K562 (cell line): ENCODE measurements at regions not wholly inside any gene's neighbourhood (a gene's known extent, or its start where the extent isn't known, plus 50 kb on each side); places are given as distances from the start of the nearest gene placed in this dataset.

Experiments
- ATAC-seq: fragments of 200-7000 bp; cut with Tn5 transposase; 3 replicates; pipeline ENCODE4 v1.9.1; 2020; ENCODE audit warnings: moderate library complexity
- BruUV-seq: library from RNA; stranded (reverse); fragments of 400-500 nt; replicated peaks from 2 replicates; lab custom pipeline; 2021; lab: Mats Ljungman, UMichigan
- CTCF ChIA-PET: fragments of 300-600 bp; formaldehyde crosslinking; extraction: SDS; loops from one replicate; lab custom pipeline; 2021; ENCODE audit warnings: low intra/inter-chr PET ratio; lab: Yijun Ruan, JAX
- POLR2A ChIA-PET: fragments of 300-600, 350-650 bp; sonication (Branson Sonifier 250); formaldehyde crosslinking; extraction: SDS; loops from one replicate; lab custom pipeline; 2021; ENCODE audit warnings: antibody characterized with exemption, inconsistent platforms; lab: Yijun Ruan, JAX
- DNase-seq, 4 experiments: peaks; one replicate each; pipeline versions ENCODE4 v3.0.0 to v3.0.0-alpha.2; 2011 to 2018; ENCODE audit warnings: low spot score in 3 of 4, mixed read lengths in 3 of 4; ENCODE audit errors: extremely low read depth in 1 of 4
- FAIRE-seq: peaks from 2 replicates; lab custom pipeline; 2011; peaks lifted over from hg19 to GRCh38; lab: Jason Lieb, UNC
- H2AFZ ChIP-seq: 2 replicates; pipeline ENCODE4 v1.6.0; 2011; ENCODE audit warnings: low read depth, low read length, control low read depth, inconsistent platforms
- H3K27ac ChIP-seq: fragments of 200-600 bp; 3 replicates; pipeline ENCODE4 v1.8.0; 2011; ENCODE audit warnings: low read depth, mild to moderate bottlenecking, control low read depth, inconsistent platforms, low read length, moderate library complexity, mixed read lengths; ENCODE audit errors: extremely low read depth
- H3K27me3 ChIP-seq, 2 experiments: fragments of 300-600 bp in 1 of 2; 2 replicates in 1 of 2; 3 replicates in 1 of 2; pipeline versions ENCODE4 v1.6.0 to v1.8.0; 2011; ENCODE audit warnings: inconsistent platforms in 2 of 2, low read length in 2 of 2, mild to moderate bottlenecking in 1 of 2, mixed read lengths in 1 of 2, moderate library complexity in 1 of 2; ENCODE audit not compliant: control insufficient read depth in 2 of 2, insufficient read depth in 2 of 2
- H3K36me3 ChIP-seq: fragments of 300-600 bp; 3 replicates; pipeline ENCODE4 v1.8.0; 2011; ENCODE audit warnings: mild to moderate bottlenecking, low read length, inconsistent platforms; ENCODE audit not compliant: control insufficient read depth, insufficient read depth
- H3K4me1 ChIP-seq, 2 experiments: fragments of 200-600 bp in 1 of 2; replicated peaks in 1 of 2; 2 replicates in 1 of 2; 3 replicates in 1 of 2; pipeline versions ENCODE4 v1.5.1 to v1.8.0; 2011; ENCODE audit warnings: inconsistent platforms in 2 of 2, low read length in 2 of 2, mild to moderate bottlenecking in 1 of 2, mixed read lengths in 1 of 2, moderate library complexity in 1 of 2; ENCODE audit not compliant: control insufficient read depth in 2 of 2, insufficient read depth in 2 of 2
- H3K4me2 ChIP-seq: 2 replicates; pipeline ENCODE4 v1.6.1; 2011; ENCODE audit warnings: low read length, control low read depth, inconsistent platforms, mixed read lengths; ENCODE audit not compliant: insufficient read depth
- H3K4me3 ChIP-seq: fragments of 200-600 bp; sonication (generic), shearing (Covaris generic); 2 replicates; pipeline ENCODE4 v1.5.1; 2016; ENCODE audit warnings: control low read depth, inconsistent platforms
- H3K79me2 ChIP-seq: fragments of 200-600 bp; 3 replicates; pipeline ENCODE4 v1.8.0; 2011; ENCODE audit warnings: low read length, inconsistent platforms; ENCODE audit not compliant: control insufficient read depth, insufficient read depth
- H3K9ac ChIP-seq, 2 experiments: 2 replicates each; pipeline versions ENCODE4 v1.6.0 to v1.6.1; 2011; ENCODE audit warnings: low read depth in 2 of 2, low read length in 2 of 2, control low read depth in 1 of 2, inconsistent platforms in 1 of 2, mild to moderate bottlenecking in 1 of 2, mixed read lengths in 1 of 2; ENCODE audit not compliant: insufficient read depth in 1 of 2
- H3K9me1 ChIP-seq: one replicate; pipeline ENCODE4 v1.6.0; 2011; ENCODE audit warnings: inconsistent platforms, mild to moderate bottlenecking, low read length, moderate library complexity; ENCODE audit not compliant: control insufficient read depth, insufficient read depth
- H3K9me3 ChIP-seq: replicated peaks from 2 replicates; pipeline ENCODE4 v1.5.1; 2011; ENCODE audit warnings: low read depth, low read length, inconsistent platforms; ENCODE audit not compliant: control insufficient read depth, insufficient read depth
- H4K20me1 ChIP-seq: replicated peaks from 2 replicates; pipeline ENCODE4 v1.6.1; 2011; ENCODE audit warnings: low read length, inconsistent platforms, mixed read lengths; ENCODE audit not compliant: control insufficient read depth, insufficient read depth
- BCL6 ChIP-seq: fragments of 250-450 bp; sonication (Bioruptor Pico); IDR thresholded peaks from 2 replicates; pipeline ENCODE4 v1.4.0; 2020
- CBX2 ChIP-seq: fragments of 200-600 bp; sonication (generic); IDR thresholded peaks from one replicate; pipeline ENCODE4 v1.6.1; 2012; ENCODE audit warnings: mild to moderate bottlenecking, low read length, inconsistent platforms; ENCODE audit not compliant: insufficient read depth, poor library complexity, severe bottlenecking
- CBX8 ChIP-seq: fragments of 200-600 bp; sonication (generic); IDR thresholded peaks from 2 replicates; pipeline ENCODE4 v1.6.1; 2012; ENCODE audit warnings: borderline replicate concordance, mixed run types, low read depth, mild to moderate bottlenecking, moderate library complexity, mixed read lengths, low read length, control low read depth, inconsistent platforms; ENCODE audit not compliant: poor library complexity, severe bottlenecking; ENCODE audit errors: extremely low read depth
- ELF4 ChIP-seq: fragments of 450-650 bp; formaldehyde crosslinking; IDR thresholded peaks from 2 replicates; pipeline ENCODE4 v1.4.0; 2022; ENCODE audit warnings: missing genetic modification characterization
- GATAD2B ChIP-seq: fragments of 450-650 bp; IDR thresholded peaks from 2 replicates; pipeline ENCODE4 v1.6.1; 2017; ENCODE audit warnings: mild to moderate bottlenecking, borderline replicate concordance
- JUND ChIP-seq, 2 experiments: IDR thresholded peaks; 2 replicates in 1 of 2; 3 replicates in 1 of 2; pipeline ENCODE4 v1.6.1; 2011; ENCODE audit warnings: borderline replicate concordance in 2 of 2, low read depth in 2 of 2, low read length in 2 of 2, improper control_type of control experiment in 1 of 2, missing biosample characterization in 1 of 2, missing genetic modification characterization in 1 of 2, missing genetic modification reagents in 1 of 2
- PHF21A ChIP-seq: fragments of 450-650 bp; IDR thresholded peaks from 2 replicates; pipeline ENCODE4 v1.6.1; 2017; ENCODE audit warnings: low read depth, borderline replicate concordance
- PRDM10 ChIP-seq: fragments of 450-650 bp; IDR thresholded peaks from 2 replicates; pipeline ENCODE4 v1.6.1; 2018; ENCODE audit not compliant: partially characterized antibody
- RFX1 ChIP-seq: fragments of 450-650 bp; IDR thresholded peaks from 2 replicates; pipeline ENCODE4 v1.6.1; 2016; ENCODE audit warnings: mild to moderate bottlenecking, moderate library complexity
- RUNX1 ChIP-seq: sonication (generic); IDR thresholded peaks from 2 replicates; pipeline ENCODE4 v1.6.1; 2016; ENCODE audit warnings: antibody characterized with exemption, low read depth
- SMARCA5 ChIP-seq: fragments of 450-650 bp; IDR thresholded peaks from 2 replicates; pipeline ENCODE4 v1.6.1; 2016
- SMARCC2 ChIP-seq: fragments of 450-650 bp; IDR thresholded peaks from 2 replicates; pipeline ENCODE4 v1.6.1; 2017; ENCODE audit warnings: antibody characterized with exemption, moderate library complexity, mild to moderate bottlenecking, low read depth
- TAF15 ChIP-seq: fragments of 200-400 bp; formaldehyde crosslinking; IDR thresholded peaks from 2 replicates; pipeline ENCODE4 v1.6.1; 2017; ENCODE audit warnings: mild to moderate bottlenecking, low read depth, low read length, moderate library complexity
- ZHX1 ChIP-seq: fragments of 150-350 bp; conservative IDR thresholded peaks from 2 replicates; pipeline ENCODE4 v1.6.1; 2014; ENCODE audit warnings: low read length
- ZNF3 ChIP-seq: fragments of 250-450 bp; sonication (Bioruptor Pico); IDR thresholded peaks from 2 replicates; pipeline ENCODE4 v1.5.0; 2021; ENCODE audit warnings: mild to moderate bottlenecking, moderate library complexity
- ZNF311 ChIP-seq: fragments of 250-450 bp; sonication (Bioruptor Pico); IDR thresholded peaks from 2 replicates; pipeline ENCODE4 v1.4.0; 2020; ENCODE audit warnings: mild to moderate bottlenecking, moderate library complexity
- ZNF583 ChIP-seq: fragments of 250-450 bp; sonication (Bioruptor Pico); IDR thresholded peaks from 2 replicates; pipeline ENCODE4 v1.4.0; 2020
- ZNF77 ChIP-seq: fragments of 250-450 bp; sonication (Bioruptor Pico); IDR thresholded peaks from 2 replicates; pipeline ENCODE4 v1.5.0; 2020
- WGBS: fragments of 100-300 bp; shearing (Covaris generic); methylation state at CpG from one replicate; pipeline ENCODE4 v1.1.6; 2016; ENCODE audit warnings: low coverage, mixed read lengths; ENCODE audit not compliant: insufficient coverage; ENCODE audit errors: missing lambda C conversion rate; 5-methylcytosine and 5-hydroxymethylcytosine counted together
- in situ Hi-C: fragments of 300-500 bp; cut with MboI; formaldehyde crosslinking; loops from 4 replicates; pipeline ENCODE4 v1.15.0; 2018; ENCODE audit warnings: inconsistent platforms, mixed read lengths
- intact Hi-C: fragments of 100-400 bp; cut with micrococcal nuclease; formaldehyde crosslinking; loops from 2 replicates; pipeline ENCODE4 v1.14.2; 2022

- no peak for TF ChIP-seq TAF15
- no peak for TF ChIP-seq ELF4 (CRISPR knock-in tag)
- no peak for TF ChIP-seq RUNX1
- TF ChIP-seq CBX2, result no peak
- TF ChIP-seq, all 486 proteins: peak for 0
These were observed 743.8 kb upstream of the NEGR1 start (continued) for GRCh38 chr1:73026114-73026513.

- Histone ChIP-seq H3K9ac (no peak overlapping the region), H3K9me1 (no peaks in the 10 kb centered on the region), H3K27me3 (no peaks in the 10 kb centered on the region), H3K4me3 (no peak overlapping the region), H4K20me1 (no peaks in the 10 kb centered on the region), H3K36me3 (no peaks in the 10 kb centered on the region), H2AFZ (no peak overlapping the region), H3K27ac (no peak overlapping the region), H3K4me1 (no peaks in the 10 kb centered on the region), H3K9me3 (no peaks in the 10 kb centered on the region; the same call in 1 of the 2 replicates), H3K4me2 (no peak overlapping the region), H3K79me2 (no peaks in the 10 kb centered on the region)
- FAIRE-seq (no peak), DNase-seq (no peak), ATAC-seq (no peak)
- POLR2A ChIA-PET, result no interaction called here
- intact Hi-C loops, result no loop called here
- CTCF ChIA-PET, result no interaction called here
- WGBS, result 0% methylated on average over 1 of the region's 1 CpG
- in situ Hi-C loops, result no loop called here
- BruUV-seq, result no TSS peak
- TF ChIP-seq RFX1 (no peak), SMARCC2 (no peak), ZNF311 (CRISPR knock-in tag) (no peak), ZNF3 (CRISPR knock-in tag) (no peak), ZNF77 (CRISPR knock-in tag) (no peak), CBX8 (no peak), BCL6 (CRISPR knock-in tag) (no peak), GATAD2B (no peak), PRDM10 (no peak), ZNF583 (CRISPR knock-in tag) (no peak), SMARCA5 (no peak), ZHX1 (no peak), JUND (IDR thresholded peaks at IDR 0.05; ENCODE audit: borderline replicate concordance, low read depth, low read length) (no peak), JUND (tag; IDR thresholded peaks at IDR 0.05; ENCODE audit: borderline replicate concordance, low read depth, low read length) (no peak), PHF21A (no peak)
These were observed 727.6 kb upstream of the NEGR1 start for GRCh38 chr1:73009938-73010337.
